Trophoblast cell (in vitro differentiated cells and primary cell): ENCODE measurements at regions not wholly inside any gene's neighbourhood (a gene's known extent, or its start where the extent isn't known, plus 50 kb on each side); places are given as distances from the start of the nearest gene placed in this dataset.

Experiments used
- DNase-seq, 2 donors: peaks; one replicate each; pipeline ENCODE4 v3.0.0-alpha.2; 2016
- H2AFZ ChIP-seq: 2 replicates; pipeline ENCODE4 v1.6.1; 2013; ENCODE audit warnings: low read length, moderate library complexity, mild to moderate bottlenecking; ENCODE audit not compliant: insufficient read depth, poor library complexity
- H2AK5ac ChIP-seq: 2 replicates; pipeline ENCODE4 v1.6.1; 2013; ENCODE audit warnings: mild to moderate bottlenecking, low read length
- H2BK120ac ChIP-seq: 2 replicates; pipeline ENCODE4 v1.6.1; 2013; ENCODE audit warnings: low read length, mild to moderate bottlenecking, moderate library complexity; ENCODE audit not compliant: insufficient read depth, poor library complexity
- H2BK12ac ChIP-seq: 2 replicates; pipeline ENCODE4 v1.6.1; 2013; ENCODE audit warnings: mild to moderate bottlenecking, low read length, moderate library complexity
- H2BK5ac ChIP-seq: 2 replicates; pipeline ENCODE4 v1.6.1; 2013; ENCODE audit warnings: low read length, low read depth, moderate library complexity, mild to moderate bottlenecking; ENCODE audit not compliant: poor library complexity
- H3K14ac ChIP-seq: 2 replicates; pipeline ENCODE4 v1.6.1; 2013; ENCODE audit warnings: mild to moderate bottlenecking, low read length
- H3K18ac ChIP-seq: 2 replicates; pipeline ENCODE4 v1.6.1; 2013; ENCODE audit warnings: mild to moderate bottlenecking, low read length
- H3K23ac ChIP-seq: 2 replicates; pipeline ENCODE4 v1.6.1; 2013; ENCODE audit warnings: low read length
- H3K27ac ChIP-seq: 2 replicates; pipeline ENCODE4 v1.5.1; 2013; ENCODE audit warnings: low read depth, mild to moderate bottlenecking, inconsistent platforms, low read length, moderate library complexity
- H3K27me3 ChIP-seq: 2 replicates; pipeline ENCODE4 v1.6.1; 2013; ENCODE audit warnings: inconsistent platforms, mild to moderate bottlenecking, low read length, moderate library complexity; ENCODE audit not compliant: insufficient read depth
- H3K36me3 ChIP-seq, 2 experiments: 1 replicate in 1 of 2; 2 replicates in 1 of 2; pipeline ENCODE4 v1.6.1; 2013; ENCODE audit warnings: low read length in 2 of 2, mild to moderate bottlenecking in 2 of 2, moderate library complexity in 1 of 2; ENCODE audit not compliant: insufficient read depth in 2 of 2, control insufficient read depth in 1 of 2
- H3K4ac ChIP-seq: 2 replicates; pipeline ENCODE4 v1.6.1; 2013; ENCODE audit warnings: low read depth, mild to moderate bottlenecking, low read length, moderate library complexity
- H3K4me1 ChIP-seq, 2 experiments: 1 replicate in 1 of 2; 2 replicates in 1 of 2; pipeline ENCODE4 v1.6.1; 2013; ENCODE audit warnings: low read length in 2 of 2, mild to moderate bottlenecking in 2 of 2, moderate library complexity in 1 of 2; ENCODE audit not compliant: insufficient read depth in 2 of 2, control insufficient read depth in 1 of 2
- H3K4me2 ChIP-seq: 2 replicates; pipeline ENCODE4 v1.6.1; 2013; ENCODE audit warnings: inconsistent platforms, mild to moderate bottlenecking, low read length, moderate library complexity
- H3K4me3 ChIP-seq: 2 replicates; pipeline ENCODE4 v1.5.1; 2013; ENCODE audit warnings: mild to moderate bottlenecking, low read depth, low read length, inconsistent platforms
- H3K79me1 ChIP-seq: one replicate; pipeline ENCODE4 v1.6.1; 2013; ENCODE audit warnings: low read length
- H3K79me2 ChIP-seq: 2 replicates; pipeline ENCODE4 v1.6.1; 2013; ENCODE audit warnings: low read length, mild to moderate bottlenecking; ENCODE audit not compliant: control insufficient read depth, insufficient read depth, poor library complexity
- H3K9ac ChIP-seq: 2 replicates; pipeline ENCODE4 v1.6.1; 2013; ENCODE audit warnings: mild to moderate bottlenecking, low read length
- H3K9me3 ChIP-seq: 2 replicates; pipeline ENCODE4 v1.6.1; 2013; ENCODE audit warnings: low read depth, mild to moderate bottlenecking, control low read depth, inconsistent platforms, low read length; ENCODE audit not compliant: insufficient read depth
- H4K12ac ChIP-seq: 2 replicates; pipeline ENCODE4 v1.6.1; 2013; ENCODE audit warnings: low read depth, mild to moderate bottlenecking, low read length, moderate library complexity
- H4K8ac ChIP-seq: 2 replicates; pipeline ENCODE4 v1.6.1; 2013; ENCODE audit warnings: low read depth, mild to moderate bottlenecking, low read length, moderate library complexity
- H4K91ac ChIP-seq: one replicate; pipeline ENCODE4 v1.6.1; 2013; ENCODE audit warnings: low read depth, mild to moderate bottlenecking, low read length, moderate library complexity
- WGBS: extraction: QIAGEN DNeasy Blood & Tissue Kit; methylation state at CpG from one replicate; pipeline ENCODE4 v1.1.7; 2013; ENCODE audit warnings: missing lambda C conversion rate; ENCODE audit not compliant: insufficient read length, insufficient coverage; ENCODE audit errors: extremely low coverage; 5-methylcytosine and 5-hydroxymethylcytosine counted together

DNA sequence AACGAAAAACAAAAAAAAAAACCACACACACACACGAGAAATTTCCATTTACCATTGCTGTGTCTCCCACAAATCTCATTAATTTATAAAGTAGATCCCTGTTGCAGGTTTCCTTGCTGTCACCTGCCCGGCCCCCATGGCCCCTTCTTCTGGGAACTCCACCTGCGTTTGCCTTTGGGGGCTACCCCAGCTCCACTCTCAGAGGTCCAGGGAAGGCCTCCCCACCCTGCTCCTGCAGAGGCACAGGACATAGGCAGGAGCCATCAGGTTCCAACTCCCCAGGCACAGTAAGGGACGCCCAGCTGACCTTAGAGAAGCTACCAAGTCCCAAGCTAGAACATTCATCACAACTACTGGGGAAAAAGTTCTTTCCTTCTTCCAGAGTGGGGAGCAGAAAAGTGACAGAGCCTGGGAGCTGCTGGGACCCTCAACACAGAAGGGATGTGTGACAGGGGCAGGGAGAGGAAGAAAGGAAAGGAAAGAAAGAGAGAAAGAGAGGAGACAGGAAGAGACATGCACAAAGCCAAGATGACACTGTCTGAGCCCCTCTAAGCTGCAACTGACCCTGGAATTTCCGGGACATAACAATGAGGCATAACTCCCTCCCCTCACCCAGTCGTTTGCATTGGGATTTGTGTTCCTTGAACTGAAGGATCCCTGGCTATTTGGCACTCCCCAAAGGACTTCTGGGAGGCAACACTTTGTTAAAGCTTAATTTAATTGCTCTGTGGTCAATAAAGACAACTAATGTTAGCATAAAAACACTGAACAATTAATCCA is 175.7 kb downstream of the SHANK2 start:
- Histone ChIP-seq H4K91ac (no peak overlapping the region), H4K12ac (no peak overlapping the region), H3K14ac (no peak overlapping the region), H2AK5ac (no peak overlapping the region), H3K4me1 (no peaks in the 10 kb centered on the region), H3K9ac (no peak overlapping the region), H2BK12ac (no peak overlapping the region), H3K9me3 (peaks cover 3% of the 10 kb centered on the region), H3K4me3 (no peak overlapping the region), H3K27me3 (no peaks in the 10 kb centered on the region), H3K18ac (no peak overlapping the region), H2BK5ac (no peak overlapping the region), H2AFZ (no peak overlapping the region), H3K23ac (no peak overlapping the region), H3K4me2 (no peak overlapping the region), H4K8ac (no peak overlapping the region), H3K4ac (no peak overlapping the region), H3K79me2 (no peaks in the 10 kb centered on the region), H2BK120ac (no peak overlapping the region), H3K27ac (no peak overlapping the region), H3K79me1 (no peaks in the 10 kb centered on the region), H3K36me3 (peaks cover 10 to 11% of the 10 kb centered on the region in 2 experiments)
- 100% methylated on average over 2 of the region's 7 CpGs for WGBS
- no peak for DNase-seq

DNA sequence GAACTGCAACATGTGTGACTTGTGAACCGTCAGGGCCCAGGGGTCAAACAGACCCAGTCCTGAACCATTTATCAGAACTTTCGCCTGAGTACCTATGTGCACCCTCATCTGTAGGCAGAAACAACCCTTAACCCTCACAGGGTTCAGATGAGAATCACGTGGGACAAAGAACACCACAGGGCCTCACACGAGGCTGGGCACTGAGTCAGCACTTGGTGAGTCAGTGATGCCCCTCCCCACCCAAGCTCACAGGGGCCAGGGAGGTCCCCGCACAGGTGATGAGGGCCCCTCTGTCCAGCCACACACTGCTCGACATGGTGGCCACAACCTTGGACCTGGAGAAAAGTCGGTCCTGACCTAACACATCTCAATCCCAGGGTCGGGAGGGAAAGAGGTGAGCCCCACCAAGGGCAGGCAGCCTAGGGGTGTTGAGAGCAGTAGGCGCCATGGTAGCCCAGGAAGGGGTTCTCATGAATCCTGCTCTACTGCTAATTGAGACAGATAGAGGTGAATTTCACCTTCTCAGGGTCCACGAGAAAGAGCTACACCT is 176.4 kb downstream of the SHANK2 start:
- no peak overlapping the region for H3K9ac ChIP-seq
- H3K36me3 ChIP-seq = peaks cover 11 to 12% of the 10 kb centered on the region in 2 experiments
- no peak overlapping the region for H3K18ac ChIP-seq
- H3K27me3 ChIP-seq = no peaks in the 10 kb centered on the region
- no peaks in the 10 kb centered on the region for H3K79me2 ChIP-seq
- H3K9me3 ChIP-seq = no peaks in the 10 kb centered on the region
- no peak for DNase-seq
- H4K91ac ChIP-seq = no peak overlapping the region
- no peak overlapping the region for H2BK120ac ChIP-seq
- no peaks in the 10 kb centered on the region for H3K79me1 ChIP-seq
- no peak overlapping the region for H3K14ac ChIP-seq
- no peak overlapping the region for H4K8ac ChIP-seq
- no peak overlapping the region for H2BK12ac ChIP-seq
- no peak overlapping the region for H2AFZ ChIP-seq
- H3K4me2 ChIP-seq = no peak overlapping the region
- no CpG with 5 or more reads among the region's 10 CpGs for WGBS
- H2BK5ac ChIP-seq = no peak overlapping the region
- H4K12ac ChIP-seq = no peak overlapping the region
- no peak overlapping the region for H3K4me3 ChIP-seq
- no peak overlapping the region for H3K23ac ChIP-seq
- H2AK5ac ChIP-seq = no peak overlapping the region
- no peak overlapping the region for H3K4ac ChIP-seq
- no peak overlapping the region for H3K27ac ChIP-seq
- no peaks in the 10 kb centered on the region for H3K4me1 ChIP-seq

GRCh38 chr11:71075116-71075720 is 177.2 kb downstream of the SHANK2 start:
- H3K18ac ChIP-seq = no peak overlapping the region
- H2AK5ac ChIP-seq = no peak overlapping the region
- no peak overlapping the region for H3K23ac ChIP-seq
- H4K91ac ChIP-seq = no peak overlapping the region
- H2AFZ ChIP-seq = no peak overlapping the region
- H3K36me3 ChIP-seq = peaks cover 10 to 11% of the 10 kb centered on the region in 2 experiments
- H3K4me1 ChIP-seq = no peaks in the 10 kb centered on the region
- H3K9ac ChIP-seq = no peak overlapping the region
- no peak overlapping the region for H3K27ac ChIP-seq
- no CpG with 5 or more reads among the region's 14 CpGs for WGBS
- peak overlapping the region; percentile 32 for H3K4me3 ChIP-seq
- H2BK120ac ChIP-seq = no peak overlapping the region
- H2BK12ac ChIP-seq = no peak overlapping the region
- no peak overlapping the region for H3K4ac ChIP-seq
- H4K12ac ChIP-seq = no peak overlapping the region
- H3K27me3 ChIP-seq = no peaks in the 10 kb centered on the region
- no peak overlapping the region for H3K4me2 ChIP-seq
- no peaks in the 10 kb centered on the region for H3K9me3 ChIP-seq
- no peak overlapping the region for H2BK5ac ChIP-seq
- no peaks in the 10 kb centered on the region for H3K79me2 ChIP-seq
- DNase-seq = no peak
- H3K14ac ChIP-seq = no peak overlapping the region
- H3K79me1 ChIP-seq = no peaks in the 10 kb centered on the region
- no peak overlapping the region for H4K8ac ChIP-seq

- Histone ChIP-seq H2BK120ac (no peak overlapping the region), H4K91ac (no peak overlapping the region), H3K79me2 (no peaks in the 10 kb centered on the region), H3K4me3 (no peak overlapping the region), H3K9me3 (peaks cover 7% of the 10 kb centered on the region), H3K36me3 (peaks cover 10 to 11% of the 10 kb centered on the region in 2 experiments), H3K79me1 (no peaks in the 10 kb centered on the region), H3K27me3 (no peaks in the 10 kb centered on the region), H3K9ac (no peak overlapping the region), H2AFZ (no peak overlapping the region), H2BK12ac (no peak overlapping the region), H3K27ac (no peak overlapping the region), H3K23ac (no peak overlapping the region), H4K12ac (no peak overlapping the region), H3K4me1 (no peaks in the 10 kb centered on the region), H3K4me2 (no peak overlapping the region), H4K8ac (no peak overlapping the region), H2BK5ac (no peak overlapping the region), H2AK5ac (no peak overlapping the region), H3K4ac (no peak overlapping the region), H3K14ac (no peak overlapping the region), H3K18ac (no peak overlapping the region)
- no peak for DNase-seq
- WGBS = no CpG with 5 or more reads among the region's 15 CpGs
These were observed 180.5 kb downstream of the SHANK2 start for GRCh38 chr11:71071736-71072509.
